ENCODE measurements at regions not wholly inside any gene's neighbourhood (a gene's known extent, or its start where the extent isn't known, plus 50 kb on each side); places are given as distances from the start of the nearest gene placed in this dataset.
"Not testable (repeated sequence)": the region's sequence is repeated elsewhere in the genome, so short reads cannot be mapped to it uniquely, and the experiment has no call there.

DNA sequence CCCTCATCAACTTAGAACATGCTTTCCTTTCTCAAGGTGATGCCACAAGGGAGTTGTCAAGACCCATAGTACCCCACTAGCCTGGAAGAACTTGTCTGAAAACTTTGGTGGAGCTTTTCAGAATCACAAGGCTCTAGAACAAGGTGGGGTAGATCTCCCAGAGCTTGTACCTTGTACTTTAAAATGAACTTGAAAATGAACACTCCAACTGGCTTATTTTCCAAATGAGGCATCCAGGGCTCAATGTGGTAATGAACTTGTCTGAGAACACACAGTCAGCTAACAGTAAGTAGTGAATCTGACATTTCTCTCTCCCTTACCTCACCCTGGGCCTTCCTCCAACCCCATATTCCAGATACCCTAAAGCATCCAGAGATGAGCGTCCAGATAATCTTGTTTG lies 81.8 kb upstream of the THBS1 start:
- no peak for DNase-seq

DNA sequence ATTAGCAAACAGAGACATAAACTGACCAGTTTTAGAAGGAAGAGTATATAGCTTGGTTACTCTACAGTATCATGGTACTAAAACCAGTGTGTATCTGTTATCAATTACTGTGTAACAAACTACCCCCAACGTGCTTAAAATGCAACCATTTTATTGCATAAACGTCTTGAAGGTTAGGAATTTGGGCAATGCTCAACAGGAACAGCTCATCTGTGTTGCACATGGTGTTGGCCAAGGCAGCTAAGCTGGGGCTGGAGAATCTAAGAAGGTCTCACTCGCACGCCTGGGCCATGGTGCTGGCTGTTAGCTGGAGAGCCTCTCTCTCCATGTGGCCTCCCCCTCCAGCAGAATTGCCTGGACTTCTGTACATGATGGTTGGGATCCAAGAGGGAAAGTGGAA lies 81.2 kb upstream of the THBS1 start:
- DNase-seq, result no peak

DNA sequence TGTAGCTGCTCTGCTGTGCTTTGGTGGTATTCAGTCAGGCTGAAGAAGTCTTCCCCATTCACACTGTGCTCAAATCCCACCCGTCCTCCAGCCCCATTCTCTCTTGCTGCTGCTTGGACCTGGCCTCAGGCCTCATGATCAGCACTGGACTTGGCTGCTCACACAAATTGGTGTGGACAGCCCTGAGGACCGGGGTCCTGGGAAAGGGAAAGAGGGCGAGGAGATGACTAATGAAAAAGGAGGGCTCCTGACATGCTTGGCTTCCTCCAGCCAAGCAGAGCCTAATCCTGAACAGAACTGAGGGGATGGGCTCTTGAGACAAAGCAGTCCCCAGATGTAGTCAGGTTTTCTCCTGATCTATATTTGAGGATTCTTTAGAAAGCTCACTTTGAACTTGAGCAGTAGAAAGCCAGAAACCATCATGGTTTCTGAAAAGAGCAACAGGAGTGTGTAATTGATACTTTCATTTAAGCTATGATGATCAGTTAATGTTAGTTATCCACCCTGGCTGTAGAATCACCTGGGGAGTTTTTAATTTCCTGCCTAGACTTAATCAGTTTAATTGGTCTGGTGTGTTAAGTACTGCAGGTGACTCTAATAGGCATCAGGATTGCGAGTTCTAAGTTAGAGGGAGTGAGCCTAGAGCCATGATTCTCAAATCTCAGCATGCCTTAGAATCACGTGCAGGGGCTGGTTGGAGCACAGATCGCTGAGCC lies 79.4 kb upstream of the THBS1 start:
- no peak for DNase-seq

DNA sequence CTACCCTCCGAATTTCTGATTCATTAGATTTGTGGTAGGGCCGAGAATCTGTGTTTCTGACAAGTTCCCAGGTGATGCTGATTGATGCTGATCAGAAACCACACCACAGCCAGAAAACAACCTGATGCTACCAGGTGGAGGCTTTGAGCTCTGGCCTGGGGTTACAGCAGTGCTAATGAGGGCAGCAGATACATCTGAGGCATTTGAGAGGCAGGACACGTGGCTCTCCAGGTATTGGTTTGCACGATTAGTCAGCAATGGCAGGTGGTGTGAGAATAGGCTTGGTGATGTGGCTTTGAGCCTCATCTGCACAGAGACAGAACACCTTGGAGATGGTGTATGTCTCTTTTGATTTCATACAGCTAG lies 78.8 kb upstream of the THBS1 start:
- DNase-seq, result no peak

DNA sequence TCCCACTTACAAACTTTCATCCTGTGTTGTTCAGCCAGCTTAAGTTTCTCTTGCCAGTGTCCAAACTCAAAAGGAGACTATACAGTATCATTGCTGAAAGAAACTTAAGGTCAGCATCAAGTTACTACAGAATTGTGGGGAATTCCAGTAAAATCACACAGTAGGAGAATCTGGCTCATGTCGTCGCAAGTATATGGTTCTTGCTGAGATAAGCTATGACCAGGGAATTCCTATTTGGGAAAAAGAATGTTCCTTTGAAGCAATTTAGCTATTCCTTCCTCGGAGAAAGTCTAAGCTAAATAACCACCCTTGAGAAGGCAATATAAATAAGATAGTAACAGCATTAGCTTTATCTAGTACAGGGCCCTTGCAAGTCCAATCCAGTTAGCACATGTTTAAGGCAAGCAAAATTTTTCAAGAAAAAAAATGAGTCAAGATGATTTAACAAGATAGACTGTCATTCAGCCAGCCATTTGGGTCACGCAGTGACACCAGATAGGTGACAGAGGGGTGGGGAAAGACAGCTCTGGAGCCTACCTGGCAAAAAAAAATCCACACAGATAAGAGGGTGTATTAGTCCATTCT lies 78.2 kb upstream of the THBS1 start:
- no peak for DNase-seq

DNA sequence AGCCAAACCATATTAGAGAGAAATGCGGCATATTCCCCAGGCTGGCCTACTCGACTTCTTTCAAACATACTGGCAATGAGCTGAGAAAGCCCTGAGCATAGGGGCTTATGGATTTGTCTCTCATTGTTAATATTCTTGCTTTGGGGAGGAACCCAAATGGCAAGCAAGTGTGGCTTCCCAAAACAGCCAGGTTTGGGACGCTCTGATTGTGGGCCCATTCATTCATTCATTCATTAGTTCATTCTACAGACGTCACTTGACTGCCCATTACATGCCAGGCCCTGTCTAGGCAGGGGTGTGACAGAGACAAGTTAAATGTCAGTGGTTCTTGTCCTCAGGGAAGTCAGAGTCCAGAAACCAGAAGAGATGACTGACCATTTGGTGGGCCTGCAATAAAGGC lies 77.4 kb upstream of the THBS1 start:
- DNase-seq, result no peak

DNA sequence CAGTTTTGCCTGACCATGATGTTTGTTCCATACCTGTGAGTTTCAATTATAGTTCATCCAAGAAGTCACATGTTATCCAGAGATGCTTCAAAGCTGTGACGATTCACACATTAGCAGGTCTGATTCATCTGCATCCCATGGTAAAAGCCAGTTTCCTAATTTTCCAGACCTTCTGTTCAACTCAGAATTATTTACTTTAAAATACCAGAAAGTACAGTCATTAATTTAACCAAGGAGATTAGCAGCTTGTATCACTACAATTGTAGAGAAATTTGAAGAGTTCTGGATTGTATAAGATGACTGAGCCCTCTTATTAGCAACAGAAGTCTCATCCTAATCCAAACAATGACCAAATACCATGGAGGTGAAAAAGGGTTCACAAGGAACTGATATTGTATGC lies 76.1 kb upstream of the THBS1 start:
- DNase-seq, result no peak

DNA sequence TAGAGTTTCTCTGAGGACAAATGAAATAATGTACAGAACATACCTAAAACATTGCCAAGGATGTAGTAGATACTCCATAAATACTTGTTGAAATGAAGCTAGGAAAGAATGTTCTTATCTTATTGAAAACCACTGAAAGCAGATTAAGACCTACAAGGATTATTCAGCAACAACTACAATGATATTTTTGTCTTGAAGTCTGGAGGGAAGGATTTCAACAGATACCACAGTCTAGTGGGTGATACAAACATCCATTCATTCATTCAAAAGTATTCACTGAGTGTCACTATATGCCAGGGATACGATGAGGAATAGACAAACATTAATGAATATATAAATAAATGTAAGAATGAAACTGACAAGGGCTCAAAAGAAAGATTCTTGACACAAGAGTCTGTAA lies 74.7 kb upstream of the THBS1 start:
- no peak for DNase-seq

DNA sequence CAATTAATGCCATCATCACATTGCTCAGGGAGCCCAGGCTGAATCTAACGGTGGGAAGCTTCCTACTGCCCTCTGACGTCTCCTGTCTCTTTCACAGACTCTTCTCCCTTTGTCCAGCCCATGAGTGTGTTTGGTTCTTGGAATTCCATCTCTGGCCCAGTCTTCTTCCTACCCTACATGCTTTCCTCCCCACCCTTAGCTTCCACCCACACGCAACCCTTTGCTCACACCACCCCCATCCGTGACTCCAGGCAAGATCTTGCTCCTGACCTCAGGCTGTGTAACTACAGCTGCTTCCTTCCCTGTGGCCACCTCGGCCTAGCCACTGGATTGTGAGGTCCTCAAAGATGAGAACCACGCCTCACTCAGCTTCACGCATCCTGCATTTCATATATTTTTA lies 72.3 kb upstream of the THBS1 start:
- no peak for DNase-seq

DNA sequence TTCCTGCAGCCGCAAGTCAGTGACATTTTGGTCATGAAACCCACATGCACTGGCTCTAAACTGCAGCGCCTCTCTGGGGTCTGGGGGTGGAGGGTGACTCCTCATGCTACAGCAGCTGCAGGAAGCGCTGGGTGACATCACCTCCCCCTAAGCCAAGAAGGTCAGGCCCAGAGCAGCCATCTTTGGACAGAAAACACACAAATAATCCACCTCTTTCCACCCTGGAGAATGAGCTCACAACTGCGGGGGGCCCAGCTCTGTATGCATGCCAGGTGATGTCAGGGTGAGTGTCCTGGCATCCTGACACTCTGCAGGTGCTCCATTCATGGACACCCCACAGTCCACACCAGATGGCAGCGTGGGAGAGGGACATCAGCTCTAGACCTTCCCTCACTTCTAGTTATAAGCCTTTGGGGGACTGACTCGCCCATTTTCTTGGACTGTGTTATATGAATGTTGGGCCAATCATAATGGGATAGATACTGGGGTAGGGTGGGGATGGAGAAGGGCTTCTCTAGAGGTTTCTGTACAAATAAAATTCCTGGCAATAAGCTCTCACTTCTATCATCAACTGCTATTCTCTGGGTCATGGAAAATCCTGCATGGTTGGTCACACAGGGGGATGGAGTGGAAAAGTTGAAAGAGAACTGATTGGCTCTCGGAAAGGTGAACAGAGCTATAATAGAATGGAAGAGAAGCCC lies 70.7 kb upstream of the THBS1 start:
- no peak for DNase-seq

DNA sequence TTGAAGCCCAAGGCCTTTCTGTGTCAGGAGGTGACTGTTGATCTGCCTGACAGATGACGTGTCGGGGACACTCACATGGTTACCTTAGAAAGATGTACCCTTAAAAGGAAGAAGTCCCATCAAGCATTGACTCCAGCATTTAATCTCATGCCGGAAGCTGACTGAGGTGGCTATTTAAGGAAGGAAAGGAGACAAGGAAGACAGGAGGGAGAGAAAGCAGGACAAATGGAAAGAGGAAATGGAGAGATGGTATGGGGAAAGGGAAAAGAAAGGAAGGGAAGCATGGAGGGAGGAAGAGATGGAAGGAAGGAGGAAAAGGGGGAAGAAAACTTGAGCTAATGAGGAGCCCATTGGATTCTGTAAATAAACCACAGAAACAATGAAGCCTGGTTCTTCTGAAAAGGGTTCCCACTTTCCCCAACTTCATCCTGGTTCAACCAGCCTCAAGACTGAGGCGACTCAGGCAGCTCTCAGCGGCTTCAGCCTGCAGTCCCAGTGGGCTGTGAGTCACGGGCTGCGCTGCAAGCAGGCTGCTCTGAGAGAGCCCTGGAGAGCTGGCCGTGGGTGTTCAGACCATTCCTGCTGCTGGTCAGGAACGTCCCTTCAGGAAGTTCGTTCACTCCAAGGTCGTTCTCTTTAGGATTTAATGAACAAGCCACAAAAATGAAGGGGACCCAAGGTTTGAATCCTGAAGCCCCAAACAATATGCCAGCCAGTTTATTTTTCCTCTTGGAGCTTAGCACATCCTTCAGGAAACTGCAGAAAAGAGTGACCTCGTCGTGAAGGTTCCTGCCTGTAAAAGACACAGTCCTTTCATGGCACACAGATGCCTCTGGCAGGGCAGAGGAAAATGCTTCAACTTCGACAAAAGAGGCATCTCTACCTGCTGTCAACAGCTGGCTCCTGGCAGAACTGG lies 69.6 kb upstream of the THBS1 start:
- no peak for DNase-seq

DNA sequence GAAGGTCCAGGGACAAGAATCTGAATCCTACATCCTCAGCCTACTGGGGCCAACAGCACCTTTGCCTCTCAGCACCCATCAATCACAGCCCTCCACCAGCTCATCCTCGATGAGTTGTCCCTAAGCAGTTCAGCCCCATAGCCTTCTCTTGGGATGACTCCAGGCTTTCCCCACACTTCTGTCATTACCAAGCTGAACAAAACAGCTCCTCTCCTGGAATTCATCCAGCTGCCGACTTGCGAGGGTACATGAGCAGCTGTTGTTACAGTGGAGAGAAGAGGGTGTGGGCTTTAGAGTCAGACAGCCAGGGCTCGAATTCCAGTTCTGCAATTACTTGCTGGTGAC lies 69.0 kb upstream of the THBS1 start:
- no peak for DNase-seq

DNA sequence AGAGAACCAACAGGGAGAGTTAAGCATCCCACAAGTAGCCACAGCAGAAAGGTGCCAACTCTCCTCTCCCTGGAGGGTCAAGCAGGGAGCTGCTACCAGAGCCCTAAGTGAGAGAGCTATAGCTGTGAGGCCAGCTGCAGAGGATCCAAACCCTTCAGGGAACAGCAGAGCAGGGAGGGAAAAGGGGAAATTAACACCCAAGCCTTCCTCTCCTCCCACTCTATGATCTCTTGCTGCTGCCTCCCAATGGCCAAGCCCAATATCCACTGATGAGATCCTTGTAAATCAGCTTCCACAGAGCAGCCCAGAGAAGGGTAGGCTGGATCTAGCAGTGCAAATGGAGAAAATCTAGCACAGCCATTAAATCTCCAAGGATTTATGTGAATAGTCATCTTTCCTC lies 68.2 kb upstream of the THBS1 start:
- no peak for DNase-seq

DNA sequence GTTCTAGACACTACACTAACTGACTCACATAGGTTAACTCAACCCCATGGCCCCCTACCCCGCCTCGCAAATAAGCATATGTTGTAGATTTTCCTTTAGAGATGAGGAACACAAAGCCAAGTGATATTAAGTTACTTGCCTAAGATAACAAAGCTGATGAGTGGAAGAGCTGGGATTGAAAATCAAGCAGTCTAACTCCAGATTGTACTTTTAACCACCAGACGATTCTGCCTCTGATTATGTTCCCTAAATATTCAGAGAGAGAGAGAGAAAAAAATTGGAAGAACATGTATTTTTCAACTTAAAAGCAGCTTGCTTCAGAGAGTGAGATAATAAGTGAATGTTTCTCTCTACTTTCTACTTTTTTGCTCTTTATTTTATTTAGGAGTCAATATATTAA lies 66.9 kb upstream of the THBS1 start:
- DNase-seq, result no peak

DNA sequence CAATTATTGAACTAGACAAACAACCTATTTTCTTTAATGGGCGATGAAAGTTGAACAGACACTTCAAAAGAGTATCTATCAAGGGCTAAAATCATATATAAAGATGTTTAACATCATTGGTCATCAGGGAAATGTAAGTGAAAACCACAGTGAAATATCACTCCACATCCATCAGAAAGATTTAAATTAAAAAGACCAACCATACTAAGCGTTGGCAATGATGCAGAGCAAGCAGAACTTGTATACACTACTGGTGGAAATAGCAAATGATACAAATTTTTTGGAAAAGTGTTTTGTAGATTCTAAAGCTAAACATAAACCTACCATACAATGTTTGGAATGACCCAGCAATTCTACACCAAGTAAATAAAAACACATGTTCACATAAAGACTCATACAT lies 65.9 kb upstream of the THBS1 start:
- no peak for DNase-seq

DNA sequence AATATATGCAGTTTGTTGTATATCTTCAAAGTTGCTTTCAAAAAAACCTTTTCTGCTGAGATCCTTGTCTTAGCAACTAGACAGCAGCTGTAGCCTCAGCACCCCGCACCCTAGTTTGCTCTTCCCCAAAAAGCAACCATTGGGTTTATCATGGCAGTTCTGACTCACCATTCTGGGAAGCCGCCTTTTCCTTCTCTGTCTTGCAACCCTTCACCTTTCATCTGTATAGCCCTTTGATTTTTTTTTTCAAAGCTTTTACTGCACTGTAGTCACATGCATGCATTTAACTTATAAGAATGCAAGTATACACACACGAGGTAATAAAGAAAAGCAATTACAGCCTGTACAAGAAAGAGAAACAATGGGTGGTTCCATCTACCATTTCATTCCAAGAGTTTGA lies 65.1 kb upstream of the THBS1 start:
- DNase-seq, result no peak

DNA sequence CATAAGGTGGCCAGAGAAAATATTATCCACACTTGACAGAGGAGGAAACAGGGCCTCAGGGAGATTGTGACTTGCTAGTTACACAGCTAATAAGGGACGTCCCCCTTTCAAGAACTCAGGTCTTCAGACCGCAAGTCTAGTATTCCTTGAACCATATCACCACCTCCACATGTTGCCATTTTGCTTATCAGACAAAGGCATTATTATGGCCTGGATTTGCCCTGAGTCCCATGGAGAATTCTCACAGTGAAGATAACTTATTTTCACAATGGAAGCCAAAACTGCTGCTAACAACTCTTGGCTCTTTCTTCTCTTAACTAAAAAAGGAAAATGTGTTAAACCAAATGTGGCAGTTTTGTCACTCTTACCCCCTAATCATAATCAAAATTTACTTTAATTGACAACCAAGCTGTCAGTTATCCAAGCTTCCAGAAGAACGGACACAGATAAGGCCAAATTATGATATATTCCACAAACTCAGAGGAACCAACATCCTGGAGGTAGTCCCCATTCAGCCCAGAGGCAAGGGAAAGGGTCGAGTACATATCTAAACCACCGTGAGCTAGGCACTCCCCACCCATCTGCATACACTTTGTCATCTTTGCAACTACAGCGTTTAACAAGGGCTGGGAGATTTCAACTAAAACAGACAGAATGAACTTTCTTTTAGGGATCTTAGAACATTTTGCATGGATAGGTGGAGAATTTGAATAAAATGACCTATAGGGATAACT lies 63.6 kb upstream of the THBS1 start:
- no peak for DNase-seq

DNA sequence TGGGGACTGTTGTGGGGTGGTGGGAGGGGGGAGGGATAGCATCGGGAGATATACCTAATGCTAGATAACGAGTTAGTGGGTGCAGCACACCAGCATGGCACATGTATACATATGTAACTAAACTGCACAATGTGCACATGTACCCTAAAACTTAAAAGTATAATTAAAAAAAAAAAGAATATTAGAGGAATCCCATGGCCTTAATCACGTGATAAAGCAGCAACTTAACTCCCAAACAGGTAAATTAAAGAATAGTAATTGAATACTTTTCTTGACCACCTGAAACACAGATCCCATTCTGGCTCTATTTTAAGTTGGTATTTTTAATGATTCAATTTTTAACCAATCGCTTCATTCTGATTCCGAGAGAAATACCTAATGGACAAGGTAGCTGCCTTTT lies 56.9 kb upstream of the THBS1 start:
- DNase-seq, result not testable (repeated sequence)

DNA sequence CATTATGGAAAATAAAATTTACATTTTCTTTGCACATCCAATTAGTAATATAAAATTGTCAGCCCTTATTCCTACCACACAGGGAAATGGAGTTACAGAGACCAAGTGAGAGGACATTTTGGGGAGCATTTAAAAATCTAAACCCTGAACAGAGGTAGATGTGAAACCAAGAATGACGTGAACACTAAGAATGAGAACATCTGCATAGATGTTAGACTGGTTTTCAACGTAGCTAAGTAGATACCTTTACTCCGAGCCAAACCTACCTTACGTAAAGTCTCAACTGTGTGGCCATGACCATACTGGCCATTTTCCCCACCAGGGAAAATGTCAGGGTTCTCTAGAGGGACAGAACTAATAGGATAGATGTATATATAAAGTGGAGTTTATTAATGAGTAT lies 51.4 kb upstream of the THBS1 start:
- DNase-seq, result no peak

DNA sequence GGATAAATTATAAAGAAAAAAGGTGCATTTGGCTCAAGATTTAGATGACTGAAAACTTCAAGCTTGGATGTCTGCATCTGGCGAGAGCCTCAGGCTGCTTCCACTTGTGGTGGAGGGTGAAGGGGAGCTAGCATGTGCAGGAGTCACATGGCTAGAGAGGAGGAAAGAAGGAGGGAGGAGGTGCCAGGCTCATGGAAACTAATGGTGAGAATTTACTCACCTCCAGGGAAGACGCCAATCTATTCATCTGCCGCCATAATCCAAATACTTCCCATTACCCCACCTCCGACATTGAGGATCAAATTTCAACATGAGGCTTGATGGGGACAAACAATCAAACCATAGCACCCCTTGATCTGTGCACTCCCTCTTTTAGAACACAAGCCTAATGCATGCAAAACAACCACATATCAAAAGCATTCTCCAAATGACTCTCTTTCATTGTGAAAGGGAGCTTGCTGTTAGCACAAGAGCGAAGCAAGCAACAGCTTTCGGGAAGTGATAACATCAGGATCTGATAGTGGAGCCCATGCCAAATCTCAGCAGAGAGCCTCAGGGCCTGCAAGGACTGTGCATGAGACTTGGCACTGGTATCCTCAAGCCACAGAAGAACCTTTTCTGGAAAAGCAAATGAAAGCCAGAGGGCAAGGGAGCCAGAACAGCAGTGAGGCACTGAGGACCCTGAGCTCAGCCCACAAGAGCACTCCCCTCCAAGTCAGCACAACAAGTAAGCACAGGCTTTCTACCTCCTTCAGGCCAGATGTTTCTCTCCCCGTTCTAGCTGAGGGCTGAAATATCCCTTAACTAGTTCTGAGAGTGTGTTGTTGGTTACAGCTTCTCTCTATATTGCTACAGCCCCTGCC lies 50.2 kb upstream of the THBS1 start:
- no peak for DNase-seq

Data from activated CD8-positive, alpha-beta memory T cell treated with anti-CD3 and anti-CD28 coated beads, Interleukin-2, amount 50 U/mL, for 48 hours (primary cell).